Fibroblast of lung (primary cell): ENCODE measurements at regions not wholly inside any gene's neighbourhood (a gene's known extent, or its start where the extent isn't known, plus 50 kb on each side); places are given as distances from the start of the nearest gene placed in this dataset.
A peak's percentile ranks its signal among the peaks of the same experiment; 100 is the strongest.

Source experiments
- DNase-seq, 2 donors: peaks; one replicate each; pipeline versions ENCODE4 v3.0.0 to v3.0.0-alpha.2; 2010; ENCODE audit warnings: low read depth in 2 of 2
- H2AFZ ChIP-seq: 2 replicates; pipeline ENCODE4 v1.5.1; 2012; ENCODE audit warnings: low read length, control low read depth, inconsistent platforms
- H3K27ac ChIP-seq: 2 replicates; pipeline ENCODE4 v1.5.1; 2011; ENCODE audit warnings: low read length, control low read depth; ENCODE audit not compliant: insufficient read depth
- H3K27me3 ChIP-seq: 2 replicates; pipeline ENCODE4 v1.5.1; 2011; ENCODE audit warnings: mild to moderate bottlenecking, low read length; ENCODE audit not compliant: control insufficient read depth, insufficient read depth
- H3K36me3 ChIP-seq: 2 replicates; pipeline ENCODE4 v1.5.1; 2011; ENCODE audit warnings: low read length; ENCODE audit not compliant: control insufficient read depth, insufficient read depth
- H3K4me1 ChIP-seq: 2 replicates; pipeline ENCODE4 v1.5.1; 2011; ENCODE audit warnings: low read length; ENCODE audit not compliant: control insufficient read depth, insufficient read depth; ENCODE audit errors: extremely low read depth
- H3K4me2 ChIP-seq: 2 replicates; pipeline ENCODE4 v1.5.1; 2011; ENCODE audit warnings: low read length, control low read depth; ENCODE audit not compliant: insufficient read depth; ENCODE audit errors: extremely low read depth
- H3K4me3 ChIP-seq, 4 experiments: fragments of 200-600 bp in 1 of 4; sonication (generic) in 1 of 4; replicated peaks in 1 of 4; 2 replicates each; pipeline ENCODE4 v1.5.1; 2011 to 2016; ENCODE audit warnings: low read length in 4 of 4, low read depth in 3 of 4, mild to moderate bottlenecking in 3 of 4, control low read depth in 2 of 4, inconsistent platforms in 1 of 4, mixed read lengths in 1 of 4; ENCODE audit not compliant: insufficient read depth in 1 of 4; ENCODE audit errors: control extremely low read depth in 1 of 4
- H3K79me2 ChIP-seq: 2 replicates; pipeline ENCODE4 v1.5.1; 2012; ENCODE audit warnings: mild to moderate bottlenecking, low read length, inconsistent platforms; ENCODE audit not compliant: control insufficient read depth, insufficient read depth
- H3K9ac ChIP-seq: 2 replicates; pipeline ENCODE4 v1.5.1; 2011; ENCODE audit warnings: mild to moderate bottlenecking, low read length, control low read depth; ENCODE audit not compliant: insufficient read depth
- H3K9me3 ChIP-seq: 2 replicates; pipeline ENCODE4 v1.5.1; 2012; ENCODE audit warnings: low read depth, low read length; ENCODE audit not compliant: control insufficient read depth, insufficient read depth
- H4K20me1 ChIP-seq: 2 replicates; pipeline ENCODE4 v1.5.1; 2011; ENCODE audit warnings: low read length; ENCODE audit not compliant: control insufficient read depth, insufficient read depth; ENCODE audit errors: extremely low read depth
- EZH2 ChIP-seq: IDR thresholded peaks from 2 replicates; pipeline ENCODE4 v1.5.1; 2012; ENCODE audit warnings: low read length, control low read depth, mild to moderate bottlenecking; ENCODE audit errors: missing control alignments
- TF ChIP-seq, protein P1 (sequence below), 2 donors: IDR thresholded peaks in 1 of 2; conservative IDR thresholded peaks in 1 of 2; 1 replicate in 1 of 2; 2 replicates in 1 of 2; pipeline ENCODE4 v1.5.1; 2011 to 2012; ENCODE audit warnings: low read length in 2 of 2, control low read depth in 1 of 2, inconsistent platforms in 1 of 2, low read depth in 1 of 2, mild to moderate bottlenecking in 1 of 2

- no peaks in the 10 kb centered on the region for H4K20me1 ChIP-seq
- H2AFZ ChIP-seq, result no peak overlapping the region
- no peaks in the 10 kb centered on the region for H3K27me3 ChIP-seq
- H3K4me3 ChIP-seq, result no peak overlapping the region
- TF ChIP-seq, protein P1, sequence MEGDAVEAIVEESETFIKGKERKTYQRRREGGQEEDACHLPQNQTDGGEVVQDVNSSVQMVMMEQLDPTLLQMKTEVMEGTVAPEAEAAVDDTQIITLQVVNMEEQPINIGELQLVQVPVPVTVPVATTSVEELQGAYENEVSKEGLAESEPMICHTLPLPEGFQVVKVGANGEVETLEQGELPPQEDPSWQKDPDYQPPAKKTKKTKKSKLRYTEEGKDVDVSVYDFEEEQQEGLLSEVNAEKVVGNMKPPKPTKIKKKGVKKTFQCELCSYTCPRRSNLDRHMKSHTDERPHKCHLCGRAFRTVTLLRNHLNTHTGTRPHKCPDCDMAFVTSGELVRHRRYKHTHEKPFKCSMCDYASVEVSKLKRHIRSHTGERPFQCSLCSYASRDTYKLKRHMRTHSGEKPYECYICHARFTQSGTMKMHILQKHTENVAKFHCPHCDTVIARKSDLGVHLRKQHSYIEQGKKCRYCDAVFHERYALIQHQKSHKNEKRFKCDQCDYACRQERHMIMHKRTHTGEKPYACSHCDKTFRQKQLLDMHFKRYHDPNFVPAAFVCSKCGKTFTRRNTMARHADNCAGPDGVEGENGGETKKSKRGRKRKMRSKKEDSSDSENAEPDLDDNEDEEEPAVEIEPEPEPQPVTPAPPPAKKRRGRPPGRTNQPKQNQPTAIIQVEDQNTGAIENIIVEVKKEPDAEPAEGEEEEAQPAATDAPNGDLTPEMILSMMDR (conservative IDR thresholded peaks at IDR 0.05 in 1 of 2, IDR thresholded peaks at IDR 0.05 in 1 of 2; ENCODE audit: low read depth in 1 of 2, low read length in 2 of 2), result no peak
- H3K4me1 ChIP-seq, result peaks cover 9% of the 10 kb centered on the region
- no peak overlapping the region for H3K4me2 ChIP-seq
- no peak overlapping the region for H3K27ac ChIP-seq
- H3K36me3 ChIP-seq, result no peaks in the 10 kb centered on the region
- H3K79me2 ChIP-seq, result no peaks in the 10 kb centered on the region
- DNase-seq, result no peak
- no peak overlapping the region for H3K9ac ChIP-seq
- H3K9me3 ChIP-seq, result no peaks in the 10 kb centered on the region
Observed at GRCh38 chr2:217735899-217736298, 266.9 kb downstream of the TNS1 start.

GRCh38 chr2:217735034-217735433, 267.8 kb downstream of the TNS1 start:
- TF ChIP-seq, protein P1 (conservative IDR thresholded peaks at IDR 0.05 in 1 of 2, IDR thresholded peaks at IDR 0.05 in 1 of 2; ENCODE audit: low read depth in 1 of 2, low read length in 2 of 2), result no peak
- TF ChIP-seq EZH2, result no peak
- no peak overlapping the region for H3K4me2 ChIP-seq
- H3K9ac ChIP-seq, result no peak overlapping the region
- H3K27ac ChIP-seq, result no peak overlapping the region
- H3K36me3 ChIP-seq, result no peaks in the 10 kb centered on the region
- H3K9me3 ChIP-seq, result no peaks in the 10 kb centered on the region
- H3K27me3 ChIP-seq, result no peaks in the 10 kb centered on the region
- H4K20me1 ChIP-seq, result no peaks in the 10 kb centered on the region
- no peaks in the 10 kb centered on the region for H3K79me2 ChIP-seq
- peaks cover 9% of the 10 kb centered on the region for H3K4me1 ChIP-seq
- H2AFZ ChIP-seq, result no peak overlapping the region
- DNase-seq, result no peak
- no peak overlapping the region for H3K4me3 ChIP-seq

- Histone ChIP-seq H2AFZ (no peak overlapping the region), H3K27ac (no peak overlapping the region), H3K9me3 (no peaks in the 10 kb centered on the region), H3K4me3 (no peak overlapping the region), H3K9ac (no peak overlapping the region), H3K36me3 (no peaks in the 10 kb centered on the region), H3K79me2 (no peaks in the 10 kb centered on the region), H3K27me3 (no peaks in the 10 kb centered on the region), H3K4me1 (peaks cover 13% of the 10 kb centered on the region), H3K4me2 (no peak overlapping the region), H4K20me1 (no peaks in the 10 kb centered on the region)
- no peak for TF ChIP-seq EZH2
- TF ChIP-seq, protein P1 (conservative IDR thresholded peaks at IDR 0.05 in 1 of 2, IDR thresholded peaks at IDR 0.05 in 1 of 2; ENCODE audit: low read depth in 1 of 2, low read length in 2 of 2), result no peak
- peak in 1 of 2 donors; percentile 44 for DNase-seq
Observed at GRCh38 chr2:217733461-217733860, 269.3 kb downstream of the TNS1 start.
